Lower leg skin (tissue), 4 donors: ENCODE measurements at regions not wholly inside any gene's neighbourhood (a gene's known extent, or its start where the extent isn't known, plus 50 kb on each side); places are given as distances from the start of the nearest gene placed in this dataset.

Experiments used
- DNase-seq, 2 donors: peaks; one replicate each; pipeline ENCODE4 v3.0.0-alpha.2; 2019; ENCODE audit warnings: low spot score in 2 of 2
- H3K4me3 ChIP-seq: fragments of 200-600 bp; sonication (generic); 2 replicates; pipeline ENCODE4 v1.5.1; 2017; ENCODE audit warnings: mild to moderate bottlenecking, low read depth; ENCODE audit not compliant: poor library complexity, severe bottlenecking
- POLR2A ChIP-seq, 2 donors: fragments of 450-650 bp; IDR thresholded peaks; one replicate each; pipeline ENCODE4 v1.6.1; 2016 to 2017; ENCODE audit warnings: antibody characterized with exemption in 2 of 2, mild to moderate bottlenecking in 1 of 2, moderate library complexity in 1 of 2
- WGBS, 2 donors: methylation state at CpG; one replicate each; pipeline ENCODE4 v1.1.5; 2018; 5-methylcytosine and 5-hydroxymethylcytosine counted together
- intact Hi-C: fragments of 100-400 bp; cut with DNase I; formaldehyde crosslinking; loops from one replicate; pipeline ENCODE4 v1.15.0; 2023; ENCODE audit warnings: low total_unique reads
- microRNA-seq, 2 donors: library from miRNA; unstranded; fragments of <30 nt; microRNA quantifications; one replicate each; pipeline ENCODE4, GENCODE V29; 2016; ENCODE audit warnings: borderline replicate concordance in 2 of 2, borderline number of aligned reads in 1 of 2
- TF ChIP-seq, protein P1 (sequence below), 3 donors: fragments of 450-650 bp; IDR thresholded peaks; one replicate each; pipeline ENCODE4 v1.5.1; 2016; ENCODE audit warnings: antibody characterized with exemption in 3 of 3, mild to moderate bottlenecking in 3 of 3, moderate library complexity in 2 of 3

DNA sequence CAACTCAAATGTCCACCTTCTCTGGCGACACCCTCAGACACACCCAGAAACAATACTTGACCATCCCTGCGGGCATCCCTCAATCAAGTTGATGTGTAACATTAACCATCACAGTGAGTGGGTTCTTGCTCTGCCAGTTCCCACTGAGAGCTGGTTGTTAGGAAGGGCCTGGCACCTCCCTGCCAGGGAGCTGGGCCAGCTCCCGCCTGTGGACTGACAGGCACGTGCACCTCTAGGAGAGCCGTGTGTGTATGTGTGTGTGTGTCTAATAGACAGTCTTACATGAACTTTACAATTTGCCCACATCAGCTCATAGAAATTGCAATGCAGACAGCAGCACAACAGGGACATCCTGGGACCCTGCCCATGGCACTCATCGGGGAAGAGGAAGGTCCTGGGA is 298.7 kb downstream of the SHANK2 start:
- no peak overlapping the region for H3K4me3 ChIP-seq
- intact Hi-C loops, result no loop called here
- DNase-seq, result no peak
- 63 to 66% methylated on average over 6 of the region's 6 CpGs for WGBS, 2 donors
- TF ChIP-seq POLR2A (IDR thresholded peaks at IDR 0.05), result no peak
- TF ChIP-seq, protein P1, sequence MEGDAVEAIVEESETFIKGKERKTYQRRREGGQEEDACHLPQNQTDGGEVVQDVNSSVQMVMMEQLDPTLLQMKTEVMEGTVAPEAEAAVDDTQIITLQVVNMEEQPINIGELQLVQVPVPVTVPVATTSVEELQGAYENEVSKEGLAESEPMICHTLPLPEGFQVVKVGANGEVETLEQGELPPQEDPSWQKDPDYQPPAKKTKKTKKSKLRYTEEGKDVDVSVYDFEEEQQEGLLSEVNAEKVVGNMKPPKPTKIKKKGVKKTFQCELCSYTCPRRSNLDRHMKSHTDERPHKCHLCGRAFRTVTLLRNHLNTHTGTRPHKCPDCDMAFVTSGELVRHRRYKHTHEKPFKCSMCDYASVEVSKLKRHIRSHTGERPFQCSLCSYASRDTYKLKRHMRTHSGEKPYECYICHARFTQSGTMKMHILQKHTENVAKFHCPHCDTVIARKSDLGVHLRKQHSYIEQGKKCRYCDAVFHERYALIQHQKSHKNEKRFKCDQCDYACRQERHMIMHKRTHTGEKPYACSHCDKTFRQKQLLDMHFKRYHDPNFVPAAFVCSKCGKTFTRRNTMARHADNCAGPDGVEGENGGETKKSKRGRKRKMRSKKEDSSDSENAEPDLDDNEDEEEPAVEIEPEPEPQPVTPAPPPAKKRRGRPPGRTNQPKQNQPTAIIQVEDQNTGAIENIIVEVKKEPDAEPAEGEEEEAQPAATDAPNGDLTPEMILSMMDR (IDR thresholded peaks at IDR 0.05), result no peak

DNA sequence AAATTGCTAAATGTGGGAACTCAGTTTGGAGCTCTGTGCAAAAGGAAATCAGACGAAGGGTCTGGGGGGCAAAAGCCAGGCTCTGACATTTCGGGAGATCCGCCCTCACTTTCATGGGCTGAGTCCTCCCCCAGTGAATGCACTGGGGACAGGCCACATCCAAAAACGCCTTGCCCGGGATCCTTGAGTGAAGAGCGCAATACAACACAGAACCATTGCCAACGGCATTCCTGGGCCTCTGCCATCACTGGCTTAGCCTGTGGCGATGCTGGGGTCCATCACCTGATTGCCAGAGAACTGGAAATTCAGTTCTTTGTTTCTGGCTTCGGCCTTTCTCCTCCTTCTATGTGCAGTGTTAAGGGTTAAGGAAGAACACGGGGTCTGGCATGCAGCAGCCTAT is 297.9 kb downstream of the SHANK2 start:
- 69 to 81% methylated on average over 10 of the region's 10 CpGs for WGBS, 2 donors
- DNase-seq, result no peak
- intact Hi-C loops, result no loop called here
- TF ChIP-seq POLR2A (IDR thresholded peaks at IDR 0.05), result no peak
- TF ChIP-seq, protein P1 (IDR thresholded peaks at IDR 0.05), result no peak
- no peak overlapping the region for H3K4me3 ChIP-seq

Small RNA genes lying in the stretch of these regions (microRNA-seq; reads per million reads assigned to microRNA genes)
- gene MIR3664, result 0 reads per million in 2 donors
